ENCODE measurements at regions not wholly inside any gene's neighbourhood (a gene's known extent, or its start where the extent isn't known, plus 50 kb on each side); places are given as distances from the start of the nearest gene placed in this dataset.

DNA sequence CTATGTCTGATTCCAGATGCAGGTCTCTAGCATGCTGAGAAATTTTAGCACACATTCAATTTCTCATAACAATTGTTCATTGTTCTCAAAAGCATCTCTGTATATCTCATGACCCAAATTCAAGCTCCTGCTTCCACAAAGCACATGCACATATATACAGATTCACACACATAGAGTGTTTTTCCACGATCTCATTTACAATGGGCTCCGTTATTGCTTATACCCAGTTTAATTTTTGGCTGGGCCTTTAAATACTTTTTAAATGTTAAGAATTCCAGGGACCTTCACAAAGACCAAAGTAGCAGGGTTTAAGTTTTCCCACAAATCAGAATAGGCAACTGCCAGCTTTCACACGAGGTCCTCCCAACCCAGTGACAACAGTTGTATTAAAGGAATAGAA lies 333.5 kb upstream of the SEMA6D start:
- TF ChIP-seq POLR2A (IDR thresholded peaks at IDR 0.05), result no peak
- TF ChIP-seq CTCF (IDR thresholded peaks at IDR 0.05), result no peak

Data from body of pancreas (tissue), 4 donors.